ENCODE measurements at regions not wholly inside any gene's neighbourhood (a gene's known extent, or its start where the extent isn't known, plus 50 kb on each side); places are given as distances from the start of the nearest gene placed in this dataset.
A peak's percentile ranks its signal among the peaks of the same experiment; 100 is the strongest.

GRCh38 chr9:107587191-107587963, 97.8 kb upstream of the KLF4 start (continued):
- TF ChIP-seq ZNF691 (CRISPR knock-in tag; IDR thresholded peaks at IDR 0.05; ENCODE audit: borderline replicate concordance, low read depth), result no peak
- TF ChIP-seq SIN3B (IDR thresholded peaks at IDR 0.05; ENCODE audit: low read length), result no peak
- TF ChIP-seq HNF1B (CRISPR knock-in tag; IDR thresholded peaks at IDR 0.05), result peak; percentile 16; the same call in 1 of the 2 replicates
- no peak for TF ChIP-seq ZKSCAN5 (CRISPR knock-in tag; IDR thresholded peaks at IDR 0.05)
- no peak for TF ChIP-seq ZNF562 (CRISPR knock-in tag; IDR thresholded peaks at IDR 0.05; ENCODE audit: borderline replicate concordance)
- no peak for TF ChIP-seq ZXDC (CRISPR knock-in tag; IDR thresholded peaks at IDR 0.05)
- no peak for TF ChIP-seq RBAK (CRISPR knock-in tag; IDR thresholded peaks at IDR 0.05)
- peak; percentile 53 for TF ChIP-seq GATAD2A (CRISPR knock-in tag; IDR thresholded peaks at IDR 0.05)
- TF ChIP-seq ZNF362 (CRISPR knock-in tag; IDR thresholded peaks at IDR 0.05; ENCODE audit: borderline replicate concordance), result no peak
- no peak for TF ChIP-seq ZNF512B (CRISPR knock-in tag; IDR thresholded peaks at IDR 0.05; ENCODE audit: borderline replicate concordance)
- no peak for TF ChIP-seq ZNF7 (CRISPR knock-in tag; IDR thresholded peaks at IDR 0.05)
- no peak for TF ChIP-seq ZNF232 (CRISPR knock-in tag; IDR thresholded peaks at IDR 0.05; ENCODE audit: borderline replicate concordance)
- no peak for TF ChIP-seq SPEN (CRISPR knock-in tag; IDR thresholded peaks at IDR 0.05; ENCODE audit: low read depth)
- TF ChIP-seq ZFP62 (CRISPR knock-in tag; IDR thresholded peaks at IDR 0.05), result no peak
- no peak for TF ChIP-seq BORCS8-MEF2B (CRISPR knock-in tag; IDR thresholded peaks at IDR 0.05)
- TF ChIP-seq MTA1 (CRISPR knock-in tag; IDR thresholded peaks at IDR 0.05; ENCODE audit: borderline replicate concordance), result peak; percentile 42; the same call in 1 of the 2 replicates
- TF ChIP-seq SIX1 (CRISPR knock-in tag; IDR thresholded peaks at IDR 0.05; ENCODE audit: borderline replicate concordance), result no peak
- TF ChIP-seq CENPX (CRISPR knock-in tag; IDR thresholded peaks at IDR 0.05), result no peak
- no peak for TF ChIP-seq ZBTB37 (CRISPR knock-in tag; IDR thresholded peaks at IDR 0.05)

Data from HepG2 (cell line).